ENCODE measurements at regions not wholly inside any gene's neighbourhood (a gene's known extent, or its start where the extent isn't known, plus 50 kb on each side); places are given as distances from the start of the nearest gene placed in this dataset.

DNA sequence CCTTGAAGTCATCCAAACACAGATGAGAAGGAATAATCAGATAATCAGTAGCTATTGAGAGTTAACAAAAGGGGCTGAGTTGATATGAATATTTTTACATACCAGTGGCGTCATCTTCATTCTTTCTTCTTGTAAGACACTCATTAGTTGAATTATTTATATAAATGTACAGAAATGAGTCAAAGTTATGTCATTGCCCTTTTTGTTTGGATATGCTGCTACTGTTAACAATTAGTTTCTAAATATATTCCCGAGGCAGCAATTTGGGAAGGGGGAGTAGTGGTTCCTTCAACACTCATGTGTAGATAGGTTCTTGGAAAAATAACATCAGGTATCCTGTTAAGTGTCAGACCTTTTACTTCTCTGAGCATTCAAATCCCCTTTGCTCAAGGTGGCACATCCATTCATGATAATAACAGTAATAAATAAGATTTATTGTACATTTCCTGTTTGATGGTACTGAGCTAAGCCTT is 436.6 kb downstream of the SPRY1 start:
- Mint-ChIP-seq H3K9me3 (peaks cover 13% of the 10 kb centered on the region), H3K27ac (no peak overlapping the region), H3K36me3 (no peaks in the 10 kb centered on the region), H3K27me3 (ENCODE audit: low read depth) (no peaks in the 10 kb centered on the region), H3K4me1 (peaks cover 5% of the 10 kb centered on the region), H3K4me3 (no peak overlapping the region)
- ChIA-PET POLR2A (no interaction called here), CTCF (no interaction called here)
- ATAC-seq (no peak), DNase-seq (ENCODE audit: low spot score) (no peak)
- TF ChIP-seq, protein P1, sequence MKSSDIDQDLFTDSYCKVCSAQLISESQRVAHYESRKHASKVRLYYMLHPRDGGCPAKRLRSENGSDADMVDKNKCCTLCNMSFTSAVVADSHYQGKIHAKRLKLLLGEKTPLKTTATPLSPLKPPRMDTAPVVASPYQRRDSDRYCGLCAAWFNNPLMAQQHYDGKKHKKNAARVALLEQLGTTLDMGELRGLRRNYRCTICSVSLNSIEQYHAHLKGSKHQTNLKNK (CRISPR knock-in tag; IDR thresholded peaks at IDR 0.05), result no peak
- no peak for TF ChIP-seq ZNF219 (CRISPR knock-in tag; IDR thresholded peaks at IDR 0.05; ENCODE audit: borderline replicate concordance)
- no peak for TF ChIP-seq ZNF121 (CRISPR knock-in tag; IDR thresholded peaks at IDR 0.05)

DNA sequence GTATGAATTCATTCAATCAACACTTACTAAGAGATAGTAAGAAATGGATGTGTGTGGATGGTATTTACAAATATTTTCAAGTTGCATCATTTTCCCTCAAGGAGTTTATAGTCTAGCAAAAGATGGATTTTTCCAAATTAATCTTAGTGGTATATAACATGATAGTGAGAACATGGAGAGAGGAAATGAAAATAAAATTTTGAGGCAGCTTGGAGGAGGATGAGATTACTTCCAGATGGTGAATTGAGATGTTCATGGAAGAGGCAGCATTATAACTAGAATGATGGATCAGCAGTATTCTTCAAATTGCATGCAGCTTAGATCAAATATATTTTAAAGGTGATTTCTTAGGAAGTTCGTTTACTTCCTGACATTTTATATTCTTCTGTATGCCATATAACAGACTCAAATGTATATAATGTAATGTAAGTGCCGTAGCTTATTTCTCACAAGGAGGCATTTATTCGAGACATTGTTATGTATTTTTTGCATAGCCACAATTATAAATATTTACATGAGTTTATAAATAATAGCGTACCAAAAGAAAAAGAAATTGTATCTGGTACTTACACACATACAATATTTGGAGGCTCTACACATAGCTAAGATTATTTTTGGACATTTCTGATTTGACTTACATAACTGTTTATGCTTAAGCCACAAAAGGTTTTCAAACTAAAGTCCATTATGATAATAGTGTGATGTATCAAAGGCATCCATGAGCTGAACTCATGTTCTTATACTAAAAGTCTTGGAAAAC is 439.4 kb downstream of the SPRY1 start:
- no peak for DNase-seq (ENCODE audit: low spot score)
- Mint-ChIP-seq H3K4me1 (peaks cover 9% of the 10 kb centered on the region), H3K27me3 (ENCODE audit: low read depth) (no peaks in the 10 kb centered on the region), H3K4me3 (no peak overlapping the region), H3K27ac (no peak overlapping the region), H3K36me3 (no peaks in the 10 kb centered on the region), H3K9me3 (peaks cover 6% of the 10 kb centered on the region)
- ATAC-seq, result no peak
- ChIA-PET CTCF (no interaction called here), POLR2A (no interaction called here)
- TF ChIP-seq, protein P2, sequence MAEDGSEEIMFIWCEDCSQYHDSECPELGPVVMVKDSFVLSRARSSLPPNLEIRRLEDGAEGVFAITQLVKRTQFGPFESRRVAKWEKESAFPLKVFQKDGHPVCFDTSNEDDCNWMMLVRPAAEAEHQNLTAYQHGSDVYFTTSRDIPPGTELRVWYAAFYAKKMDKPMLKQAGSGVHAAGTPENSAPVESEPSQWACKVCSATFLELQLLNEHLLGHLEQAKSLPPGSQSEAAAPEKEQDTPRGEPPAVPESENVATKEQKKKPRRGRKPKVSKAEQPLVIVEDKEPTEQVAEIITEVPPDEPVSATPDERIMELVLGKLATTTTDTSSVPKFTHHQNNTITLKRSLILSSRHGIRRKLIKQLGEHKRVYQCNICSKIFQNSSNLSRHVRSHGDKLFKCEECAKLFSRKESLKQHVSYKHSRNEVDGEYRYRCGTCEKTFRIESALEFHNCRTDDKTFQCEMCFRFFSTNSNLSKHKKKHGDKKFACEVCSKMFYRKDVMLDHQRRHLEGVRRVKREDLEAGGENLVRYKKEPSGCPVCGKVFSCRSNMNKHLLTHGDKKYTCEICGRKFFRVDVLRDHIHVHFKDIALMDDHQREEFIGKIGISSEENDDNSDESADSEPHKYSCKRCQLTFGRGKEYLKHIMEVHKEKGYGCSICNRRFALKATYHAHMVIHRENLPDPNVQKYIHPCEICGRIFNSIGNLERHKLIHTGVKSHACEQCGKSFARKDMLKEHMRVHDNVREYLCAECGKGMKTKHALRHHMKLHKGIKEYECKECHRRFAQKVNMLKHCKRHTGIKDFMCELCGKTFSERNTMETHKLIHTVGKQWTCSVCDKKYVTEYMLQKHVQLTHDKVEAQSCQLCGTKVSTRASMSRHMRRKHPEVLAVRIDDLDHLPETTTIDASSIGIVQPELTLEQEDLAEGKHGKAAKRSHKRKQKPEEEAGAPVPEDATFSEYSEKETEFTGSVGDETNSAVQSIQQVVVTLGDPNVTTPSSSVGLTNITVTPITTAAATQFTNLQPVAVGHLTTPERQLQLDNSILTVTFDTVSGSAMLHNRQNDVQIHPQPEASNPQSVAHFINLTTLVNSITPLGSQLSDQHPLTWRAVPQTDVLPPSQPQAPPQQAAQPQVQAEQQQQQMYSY (CRISPR knock-in tag; IDR thresholded peaks at IDR 0.05), result no peak
- TF ChIP-seq, protein P3, sequence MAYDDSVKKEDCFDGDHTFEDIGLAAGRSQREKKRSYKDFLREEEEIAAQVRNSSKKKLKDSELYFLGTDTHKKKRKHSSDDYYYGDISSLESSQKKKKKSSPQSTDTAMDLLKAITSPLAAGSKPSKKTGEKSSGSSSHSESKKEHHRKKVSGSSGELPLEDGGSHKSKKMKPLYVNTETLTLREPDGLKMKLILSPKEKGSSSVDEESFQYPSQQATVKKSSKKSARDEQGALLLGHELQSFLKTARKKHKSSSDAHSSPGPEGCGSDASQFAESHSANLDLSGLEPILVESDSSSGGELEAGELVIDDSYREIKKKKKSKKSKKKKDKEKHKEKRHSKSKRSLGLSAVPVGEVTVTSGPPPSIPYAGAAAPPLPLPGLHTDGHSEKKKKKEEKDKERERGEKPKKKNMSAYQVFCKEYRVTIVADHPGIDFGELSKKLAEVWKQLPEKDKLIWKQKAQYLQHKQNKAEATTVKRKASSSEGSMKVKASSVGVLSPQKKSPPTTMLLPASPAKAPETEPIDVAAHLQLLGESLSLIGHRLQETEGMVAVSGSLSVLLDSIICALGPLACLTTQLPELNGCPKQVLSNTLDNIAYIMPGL (CRISPR knock-in tag; IDR thresholded peaks at IDR 0.05), result no peak
- TF ChIP-seq JAZF1 (CRISPR knock-in tag; IDR thresholded peaks at IDR 0.05), result no peak
- TF ChIP-seq, protein P4, sequence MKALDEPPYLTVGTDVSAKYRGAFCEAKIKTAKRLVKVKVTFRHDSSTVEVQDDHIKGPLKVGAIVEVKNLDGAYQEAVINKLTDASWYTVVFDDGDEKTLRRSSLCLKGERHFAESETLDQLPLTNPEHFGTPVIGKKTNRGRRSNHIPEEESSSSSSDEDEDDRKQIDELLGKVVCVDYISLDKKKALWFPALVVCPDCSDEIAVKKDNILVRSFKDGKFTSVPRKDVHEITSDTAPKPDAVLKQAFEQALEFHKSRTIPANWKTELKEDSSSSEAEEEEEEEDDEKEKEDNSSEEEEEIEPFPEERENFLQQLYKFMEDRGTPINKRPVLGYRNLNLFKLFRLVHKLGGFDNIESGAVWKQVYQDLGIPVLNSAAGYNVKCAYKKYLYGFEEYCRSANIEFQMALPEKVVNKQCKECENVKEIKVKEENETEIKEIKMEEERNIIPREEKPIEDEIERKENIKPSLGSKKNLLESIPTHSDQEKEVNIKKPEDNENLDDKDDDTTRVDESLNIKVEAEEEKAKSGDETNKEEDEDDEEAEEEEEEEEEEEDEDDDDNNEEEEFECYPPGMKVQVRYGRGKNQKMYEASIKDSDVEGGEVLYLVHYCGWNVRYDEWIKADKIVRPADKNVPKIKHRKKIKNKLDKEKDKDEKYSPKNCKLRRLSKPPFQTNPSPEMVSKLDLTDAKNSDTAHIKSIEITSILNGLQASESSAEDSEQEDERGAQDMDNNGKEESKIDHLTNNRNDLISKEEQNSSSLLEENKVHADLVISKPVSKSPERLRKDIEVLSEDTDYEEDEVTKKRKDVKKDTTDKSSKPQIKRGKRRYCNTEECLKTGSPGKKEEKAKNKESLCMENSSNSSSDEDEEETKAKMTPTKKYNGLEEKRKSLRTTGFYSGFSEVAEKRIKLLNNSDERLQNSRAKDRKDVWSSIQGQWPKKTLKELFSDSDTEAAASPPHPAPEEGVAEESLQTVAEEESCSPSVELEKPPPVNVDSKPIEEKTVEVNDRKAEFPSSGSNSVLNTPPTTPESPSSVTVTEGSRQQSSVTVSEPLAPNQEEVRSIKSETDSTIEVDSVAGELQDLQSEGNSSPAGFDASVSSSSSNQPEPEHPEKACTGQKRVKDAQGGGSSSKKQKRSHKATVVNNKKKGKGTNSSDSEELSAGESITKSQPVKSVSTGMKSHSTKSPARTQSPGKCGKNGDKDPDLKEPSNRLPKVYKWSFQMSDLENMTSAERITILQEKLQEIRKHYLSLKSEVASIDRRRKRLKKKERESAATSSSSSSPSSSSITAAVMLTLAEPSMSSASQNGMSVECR (CRISPR knock-in tag; IDR thresholded peaks at IDR 0.05; ENCODE audit: borderline replicate concordance), result no peak
- no peak for TF ChIP-seq SOX15 (CRISPR knock-in tag; IDR thresholded peaks at IDR 0.05)
- TF ChIP-seq, protein P5, sequence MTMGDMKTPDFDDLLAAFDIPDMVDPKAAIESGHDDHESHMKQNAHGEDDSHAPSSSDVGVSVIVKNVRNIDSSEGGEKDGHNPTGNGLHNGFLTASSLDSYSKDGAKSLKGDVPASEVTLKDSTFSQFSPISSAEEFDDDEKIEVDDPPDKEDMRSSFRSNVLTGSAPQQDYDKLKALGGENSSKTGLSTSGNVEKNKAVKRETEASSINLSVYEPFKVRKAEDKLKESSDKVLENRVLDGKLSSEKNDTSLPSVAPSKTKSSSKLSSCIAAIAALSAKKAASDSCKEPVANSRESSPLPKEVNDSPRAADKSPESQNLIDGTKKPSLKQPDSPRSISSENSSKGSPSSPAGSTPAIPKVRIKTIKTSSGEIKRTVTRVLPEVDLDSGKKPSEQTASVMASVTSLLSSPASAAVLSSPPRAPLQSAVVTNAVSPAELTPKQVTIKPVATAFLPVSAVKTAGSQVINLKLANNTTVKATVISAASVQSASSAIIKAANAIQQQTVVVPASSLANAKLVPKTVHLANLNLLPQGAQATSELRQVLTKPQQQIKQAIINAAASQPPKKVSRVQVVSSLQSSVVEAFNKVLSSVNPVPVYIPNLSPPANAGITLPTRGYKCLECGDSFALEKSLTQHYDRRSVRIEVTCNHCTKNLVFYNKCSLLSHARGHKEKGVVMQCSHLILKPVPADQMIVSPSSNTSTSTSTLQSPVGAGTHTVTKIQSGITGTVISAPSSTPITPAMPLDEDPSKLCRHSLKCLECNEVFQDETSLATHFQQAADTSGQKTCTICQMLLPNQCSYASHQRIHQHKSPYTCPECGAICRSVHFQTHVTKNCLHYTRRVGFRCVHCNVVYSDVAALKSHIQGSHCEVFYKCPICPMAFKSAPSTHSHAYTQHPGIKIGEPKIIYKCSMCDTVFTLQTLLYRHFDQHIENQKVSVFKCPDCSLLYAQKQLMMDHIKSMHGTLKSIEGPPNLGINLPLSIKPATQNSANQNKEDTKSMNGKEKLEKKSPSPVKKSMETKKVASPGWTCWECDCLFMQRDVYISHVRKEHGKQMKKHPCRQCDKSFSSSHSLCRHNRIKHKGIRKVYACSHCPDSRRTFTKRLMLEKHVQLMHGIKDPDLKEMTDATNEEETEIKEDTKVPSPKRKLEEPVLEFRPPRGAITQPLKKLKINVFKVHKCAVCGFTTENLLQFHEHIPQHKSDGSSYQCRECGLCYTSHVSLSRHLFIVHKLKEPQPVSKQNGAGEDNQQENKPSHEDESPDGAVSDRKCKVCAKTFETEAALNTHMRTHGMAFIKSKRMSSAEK (CRISPR knock-in tag; IDR thresholded peaks at IDR 0.05; ENCODE audit: borderline replicate concordance), result no peak
- no peak for TF ChIP-seq SMAD4 (CRISPR knock-in tag; IDR thresholded peaks at IDR 0.05)
- TF ChIP-seq, protein P1 (CRISPR knock-in tag; IDR thresholded peaks at IDR 0.05), result no peak

All from WTC11 (cell line).